Fibroblast of skin of left biceps (primary cell): ENCODE measurements at regions not wholly inside any gene's neighbourhood (a gene's known extent, or its start where the extent isn't known, plus 50 kb on each side); places are given as distances from the start of the nearest gene placed in this dataset.
"Not testable (repeated sequence)": the region's sequence is repeated elsewhere in the genome, so short reads cannot be mapped to it uniquely, and the experiment has no call there.

Source experiments
- DNase-seq, 2 experiments: peaks; one replicate each; pipeline ENCODE4 v3.0.0-alpha.2; 2013; ENCODE audit warnings: low read depth in 2 of 2

- no peak for DNase-seq
Measured at GRCh38 chr16:75837264-75837663, 111.0 kb upstream of the CPHXL start.

GRCh38 chr16:75837681-75838080 lies 111.4 kb upstream of the CPHXL start:
- no peak for DNase-seq

- DNase-seq, result no peak
Measured at GRCh38 chr16:75841517-75841916, 115.2 kb upstream of the CPHXL start.

- no peak for DNase-seq
Measured at GRCh38 chr16:75847172-75847571, 120.9 kb upstream of the CPHXL start.

GRCh38 chr16:75854152-75854551 lies 127.9 kb upstream of the CPHXL start:
- no peak for DNase-seq

- DNase-seq, result no peak
Measured at GRCh38 chr16:75860326-75861053, 134.2 kb upstream of the CPHXL start.

GRCh38 chr16:75861311-75862097 lies 135.2 kb upstream of the CPHXL start:
- no peak for DNase-seq

- DNase-seq, result no peak
Measured at GRCh38 chr16:75862098-75862386, 135.8 kb upstream of the CPHXL start.

- no peak for DNase-seq
Measured at GRCh38 chr16:75864243-75864642, 138.0 kb upstream of the CPHXL start.

GRCh38 chr16:75865736-75866135 lies 139.4 kb upstream of the CPHXL start:
- no peak for DNase-seq

GRCh38 chr16:75868636-75869632 lies 142.6 kb upstream of the CPHXL start:
- DNase-seq, result no peak

GRCh38 chr16:75881280-75881679 lies 155.0 kb upstream of the CPHXL start:
- DNase-seq, result not testable (repeated sequence)

- DNase-seq, result no peak
Measured at GRCh38 chr16:75899163-75899562, 172.9 kb upstream of the CPHXL start.

GRCh38 chr16:75908331-75909117 lies 182.2 kb upstream of the CPHXL start:
- no peak for DNase-seq

- DNase-seq, result no peak
Measured at GRCh38 chr16:75909746-75910145, 183.5 kb upstream of the CPHXL start.

- DNase-seq, result no peak
Measured at GRCh38 chr16:75911896-75912295, 185.6 kb upstream of the CPHXL start.

GRCh38 chr16:75913958-75914357 lies 187.7 kb upstream of the CPHXL start:
- no peak for DNase-seq

GRCh38 chr16:75916451-75916850 lies 190.2 kb upstream of the CPHXL start:
- DNase-seq, result no peak

GRCh38 chr16:75918109-75918508 lies 191.8 kb upstream of the CPHXL start:
- DNase-seq, result no peak

- DNase-seq, result no peak
Measured at GRCh38 chr16:75919664-75920063, 193.4 kb upstream of the CPHXL start.

GRCh38 chr16:75921281-75921680 lies 195.0 kb upstream of the CPHXL start:
- DNase-seq, result no peak
